Trophoblast cell (in vitro differentiated cells and primary cell): ENCODE measurements at regions not wholly inside any gene's neighbourhood (a gene's known extent, or its start where the extent isn't known, plus 50 kb on each side); places are given as distances from the start of the nearest gene placed in this dataset.
A peak's percentile ranks its signal among the peaks of the same experiment; 100 is the strongest.
"Not testable (repeated sequence)": the region's sequence is repeated elsewhere in the genome, so short reads cannot be mapped to it uniquely, and the experiment has no call there.

Experiments used
- DNase-seq, 2 donors: peaks; one replicate each; pipeline ENCODE4 v3.0.0-alpha.2; 2016
- H2AFZ ChIP-seq: 2 replicates; pipeline ENCODE4 v1.6.1; 2013; ENCODE audit warnings: low read length, moderate library complexity, mild to moderate bottlenecking; ENCODE audit not compliant: insufficient read depth, poor library complexity
- H2AK5ac ChIP-seq: 2 replicates; pipeline ENCODE4 v1.6.1; 2013; ENCODE audit warnings: mild to moderate bottlenecking, low read length
- H2BK120ac ChIP-seq: 2 replicates; pipeline ENCODE4 v1.6.1; 2013; ENCODE audit warnings: low read length, mild to moderate bottlenecking, moderate library complexity; ENCODE audit not compliant: insufficient read depth, poor library complexity
- H2BK12ac ChIP-seq: 2 replicates; pipeline ENCODE4 v1.6.1; 2013; ENCODE audit warnings: mild to moderate bottlenecking, low read length, moderate library complexity
- H2BK5ac ChIP-seq: 2 replicates; pipeline ENCODE4 v1.6.1; 2013; ENCODE audit warnings: low read length, low read depth, moderate library complexity, mild to moderate bottlenecking; ENCODE audit not compliant: poor library complexity
- H3K14ac ChIP-seq: 2 replicates; pipeline ENCODE4 v1.6.1; 2013; ENCODE audit warnings: mild to moderate bottlenecking, low read length
- H3K18ac ChIP-seq: 2 replicates; pipeline ENCODE4 v1.6.1; 2013; ENCODE audit warnings: mild to moderate bottlenecking, low read length
- H3K23ac ChIP-seq: 2 replicates; pipeline ENCODE4 v1.6.1; 2013; ENCODE audit warnings: low read length
- H3K27ac ChIP-seq: 2 replicates; pipeline ENCODE4 v1.5.1; 2013; ENCODE audit warnings: low read depth, mild to moderate bottlenecking, inconsistent platforms, low read length, moderate library complexity
- H3K27me3 ChIP-seq: 2 replicates; pipeline ENCODE4 v1.6.1; 2013; ENCODE audit warnings: inconsistent platforms, mild to moderate bottlenecking, low read length, moderate library complexity; ENCODE audit not compliant: insufficient read depth
- H3K36me3 ChIP-seq, 2 experiments: 1 replicate in 1 of 2; 2 replicates in 1 of 2; pipeline ENCODE4 v1.6.1; 2013; ENCODE audit warnings: low read length in 2 of 2, mild to moderate bottlenecking in 2 of 2, moderate library complexity in 1 of 2; ENCODE audit not compliant: insufficient read depth in 2 of 2, control insufficient read depth in 1 of 2
- H3K4ac ChIP-seq: 2 replicates; pipeline ENCODE4 v1.6.1; 2013; ENCODE audit warnings: low read depth, mild to moderate bottlenecking, low read length, moderate library complexity
- H3K4me1 ChIP-seq, 2 experiments: 1 replicate in 1 of 2; 2 replicates in 1 of 2; pipeline ENCODE4 v1.6.1; 2013; ENCODE audit warnings: low read length in 2 of 2, mild to moderate bottlenecking in 2 of 2, moderate library complexity in 1 of 2; ENCODE audit not compliant: insufficient read depth in 2 of 2, control insufficient read depth in 1 of 2
- H3K4me2 ChIP-seq: 2 replicates; pipeline ENCODE4 v1.6.1; 2013; ENCODE audit warnings: inconsistent platforms, mild to moderate bottlenecking, low read length, moderate library complexity
- H3K4me3 ChIP-seq: 2 replicates; pipeline ENCODE4 v1.5.1; 2013; ENCODE audit warnings: mild to moderate bottlenecking, low read depth, low read length, inconsistent platforms
- H3K79me1 ChIP-seq: one replicate; pipeline ENCODE4 v1.6.1; 2013; ENCODE audit warnings: low read length
- H3K79me2 ChIP-seq: 2 replicates; pipeline ENCODE4 v1.6.1; 2013; ENCODE audit warnings: low read length, mild to moderate bottlenecking; ENCODE audit not compliant: control insufficient read depth, insufficient read depth, poor library complexity
- H3K9ac ChIP-seq: 2 replicates; pipeline ENCODE4 v1.6.1; 2013; ENCODE audit warnings: mild to moderate bottlenecking, low read length
- H3K9me3 ChIP-seq: 2 replicates; pipeline ENCODE4 v1.6.1; 2013; ENCODE audit warnings: low read depth, mild to moderate bottlenecking, control low read depth, inconsistent platforms, low read length; ENCODE audit not compliant: insufficient read depth
- H4K12ac ChIP-seq: 2 replicates; pipeline ENCODE4 v1.6.1; 2013; ENCODE audit warnings: low read depth, mild to moderate bottlenecking, low read length, moderate library complexity
- H4K8ac ChIP-seq: 2 replicates; pipeline ENCODE4 v1.6.1; 2013; ENCODE audit warnings: low read depth, mild to moderate bottlenecking, low read length, moderate library complexity
- H4K91ac ChIP-seq: one replicate; pipeline ENCODE4 v1.6.1; 2013; ENCODE audit warnings: low read depth, mild to moderate bottlenecking, low read length, moderate library complexity
- WGBS: extraction: QIAGEN DNeasy Blood & Tissue Kit; methylation state at CpG from one replicate; pipeline ENCODE4 v1.1.7; 2013; ENCODE audit warnings: missing lambda C conversion rate; ENCODE audit not compliant: insufficient read length, insufficient coverage; ENCODE audit errors: extremely low coverage; 5-methylcytosine and 5-hydroxymethylcytosine counted together

DNA sequence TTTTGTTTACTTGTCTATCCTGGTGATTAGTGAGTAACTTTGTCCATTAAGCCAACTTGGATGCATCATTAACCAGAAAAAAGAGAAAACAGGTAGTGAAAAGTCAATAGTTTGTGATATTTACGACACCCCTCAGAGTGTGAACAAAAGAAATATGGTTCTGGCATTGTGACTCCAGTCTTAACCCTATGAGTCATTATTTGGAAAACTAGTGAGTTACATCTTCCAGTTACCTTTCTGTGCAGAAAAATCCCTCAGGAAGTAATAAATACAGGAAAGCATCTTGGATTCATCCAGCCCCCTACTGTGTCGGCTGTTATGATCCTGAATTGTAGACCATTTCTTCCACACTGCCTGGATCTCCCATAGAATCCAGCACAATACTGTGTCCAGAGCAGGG lies 379.1 kb downstream of the GALC start:
- Histone ChIP-seq H3K4me1 (no peaks in the 10 kb centered on the region), H4K12ac (no peak overlapping the region), H3K18ac (no peak overlapping the region), H2BK5ac (no peak overlapping the region), H2AK5ac (no peak overlapping the region), H2AFZ (no peak overlapping the region), H3K9me3 (no peaks in the 10 kb centered on the region), H3K36me3 (no peaks in the 10 kb centered on the region), H3K4ac (no peak overlapping the region), H2BK12ac (no peak overlapping the region), H4K8ac (no peak overlapping the region), H3K27ac (no peak overlapping the region), H2BK120ac (no peak overlapping the region), H3K79me2 (no peaks in the 10 kb centered on the region), H3K9ac (no peak overlapping the region), H3K27me3 (no peaks in the 10 kb centered on the region), H3K79me1 (no peaks in the 10 kb centered on the region), H4K91ac (no peak overlapping the region), H3K4me3 (no peak overlapping the region), H3K14ac (no peak overlapping the region), H3K23ac (no peak overlapping the region), H3K4me2 (no peak overlapping the region)
- no peak for DNase-seq
- no CpG with 5 or more reads among the region's 2 CpGs for WGBS

DNA sequence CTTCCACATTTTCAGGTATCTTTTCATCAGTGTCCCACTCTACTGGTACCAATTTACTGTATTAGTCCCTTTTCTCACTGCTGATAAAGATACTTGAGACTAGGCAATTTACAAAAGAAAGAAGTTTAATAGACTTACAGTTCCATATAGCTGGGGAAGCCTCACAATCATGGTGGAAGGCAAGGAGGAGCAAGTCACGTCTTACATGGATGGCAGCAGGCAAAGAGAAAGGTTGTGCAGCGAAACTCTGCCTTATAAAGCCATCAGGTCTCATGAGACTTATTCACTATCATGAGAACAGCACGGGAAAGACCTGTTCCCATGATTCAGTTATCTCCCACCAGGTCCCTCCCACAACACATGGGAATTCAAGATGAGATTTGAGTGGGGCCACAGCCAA lies 385.9 kb downstream of the GALC start:
- H3K79me2 ChIP-seq, H2AFZ ChIP-seq, H3K14ac ChIP-seq, H2BK5ac ChIP-seq, H3K27me3 ChIP-seq, H3K36me3 ChIP-seq, H3K4me3 ChIP-seq, H3K23ac ChIP-seq, H3K4me2 ChIP-seq, H3K79me1 ChIP-seq, H2AK5ac ChIP-seq, H3K4ac ChIP-seq, H4K8ac ChIP-seq, H3K9ac ChIP-seq, H3K18ac ChIP-seq, DNase-seq, H3K27ac ChIP-seq, H4K91ac ChIP-seq, H4K12ac ChIP-seq, H3K9me3 ChIP-seq, H3K4me1 ChIP-seq, H2BK12ac ChIP-seq, H2BK120ac ChIP-seq: not testable (repeated sequence)
- no CpG with 5 or more reads among the region's 3 CpGs for WGBS

- no peaks in the 10 kb centered on the region for H3K79me2 ChIP-seq
- H3K4ac ChIP-seq = no peak overlapping the region
- H4K8ac ChIP-seq = no peak overlapping the region
- no peak overlapping the region for H2AFZ ChIP-seq
- no peak overlapping the region for H3K9ac ChIP-seq
- H3K4me2 ChIP-seq = no peak overlapping the region
- no peaks in the 10 kb centered on the region for H3K4me1 ChIP-seq
- no peak overlapping the region for H4K91ac ChIP-seq
- H3K4me3 ChIP-seq = no peak overlapping the region
- no peak overlapping the region for H3K14ac ChIP-seq
- DNase-seq = no peak
- H3K36me3 ChIP-seq = no peaks in the 10 kb centered on the region
- peaks cover 5% of the 10 kb centered on the region for H3K9me3 ChIP-seq
- H4K12ac ChIP-seq = no peak overlapping the region
- no peaks in the 10 kb centered on the region for H3K27me3 ChIP-seq
- H3K18ac ChIP-seq = no peak overlapping the region
- H2BK120ac ChIP-seq = no peak overlapping the region
- no peak overlapping the region for H2AK5ac ChIP-seq
- no peak overlapping the region for H2BK12ac ChIP-seq
- no peak overlapping the region for H3K27ac ChIP-seq
- H2BK5ac ChIP-seq = no peak overlapping the region
- no peaks in the 10 kb centered on the region for H3K79me1 ChIP-seq
- no peak overlapping the region for H3K23ac ChIP-seq
Observed at GRCh38 chr14:87601036-87601435, 391.9 kb downstream of the GALC start.

DNA sequence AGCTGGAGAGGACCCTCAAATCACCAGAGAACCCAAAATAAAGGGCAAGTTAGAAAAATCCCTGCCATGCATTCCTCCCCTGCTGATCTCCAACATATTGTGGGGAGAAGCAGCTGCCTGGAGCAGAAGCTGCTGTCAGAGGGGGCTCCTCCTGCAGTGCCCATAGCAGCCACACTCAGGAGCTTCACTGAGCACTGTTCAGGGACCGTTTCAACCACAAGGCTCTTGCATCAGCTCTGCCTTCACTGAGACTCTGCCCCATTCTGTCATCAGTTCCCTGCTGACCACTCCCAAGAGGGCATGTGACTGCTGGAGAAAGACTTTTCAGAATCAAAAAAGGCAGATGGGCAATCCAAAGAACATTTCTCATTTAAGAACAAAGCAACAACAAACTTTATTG lies 392.7 kb downstream of the GALC start:
- Histone ChIP-seq H3K79me1 (no peaks in the 10 kb centered on the region), H2BK5ac (peak overlapping the region; percentile 63), H2BK120ac (no peak overlapping the region), H3K4me1 (no peaks in the 10 kb centered on the region), H4K8ac (no peak overlapping the region), H3K79me2 (no peaks in the 10 kb centered on the region), H3K23ac (no peak overlapping the region), H4K12ac (no peak overlapping the region), H3K4ac (no peak overlapping the region), H4K91ac (no peak overlapping the region), H3K14ac (no peak overlapping the region), H3K27ac (no peak overlapping the region), H2AFZ (no peak overlapping the region), H3K4me3 (no peak overlapping the region), H3K9ac (no peak overlapping the region), H3K36me3 (no peaks in the 10 kb centered on the region), H3K27me3 (no peaks in the 10 kb centered on the region), H2AK5ac (no peak overlapping the region), H3K18ac (no peak overlapping the region), H3K9me3 (peaks cover 2% of the 10 kb centered on the region), H3K4me2 (no peak overlapping the region), H2BK12ac (no peak overlapping the region)
- DNase-seq = no peak
- WGBS = no CpG with 5 or more reads among the region's 1 CpG

DNA sequence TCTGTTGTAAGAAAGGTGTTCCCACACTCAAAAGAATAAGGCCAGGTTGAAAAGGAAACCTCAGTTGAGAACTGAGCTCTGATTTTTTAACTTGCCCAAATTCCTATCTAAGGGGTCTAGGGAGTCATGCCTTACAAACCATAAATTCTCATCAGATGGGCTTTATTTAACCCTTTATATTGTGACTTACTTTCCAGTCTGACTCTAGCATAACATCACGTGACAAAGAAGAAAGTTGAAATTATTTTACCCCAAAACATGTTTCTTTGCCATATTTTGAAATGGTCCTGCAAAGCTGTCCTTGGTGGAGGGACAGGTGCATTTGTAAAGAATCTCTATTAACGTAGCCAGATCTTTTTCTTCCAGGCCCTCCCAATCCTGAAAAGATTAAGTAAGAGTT lies 411.7 kb downstream of the GALC start:
- Histone ChIP-seq H3K9ac (no peak overlapping the region), H3K27me3 (no peaks in the 10 kb centered on the region), H2BK5ac (no peak overlapping the region), H2BK12ac (no peak overlapping the region), H3K27ac (no peak overlapping the region), H4K12ac (no peak overlapping the region), H3K4ac (no peak overlapping the region), H4K8ac (no peak overlapping the region), H3K14ac (no peak overlapping the region), H3K4me1 (no peaks in the 10 kb centered on the region), H3K23ac (no peak overlapping the region), H3K9me3 (no peaks in the 10 kb centered on the region), H3K4me3 (no peak overlapping the region), H3K4me2 (no peak overlapping the region), H2AFZ (no peak overlapping the region), H3K18ac (no peak overlapping the region), H3K36me3 (no peaks in the 10 kb centered on the region), H4K91ac (no peak overlapping the region), H3K79me2 (no peaks in the 10 kb centered on the region), H2AK5ac (no peak overlapping the region), H3K79me1 (no peaks in the 10 kb centered on the region), H2BK120ac (no peak overlapping the region)
- no peak for DNase-seq
- no CpG with 5 or more reads among the region's 2 CpGs for WGBS
